HepG2 (cell line): ENCODE measurements at regions not wholly inside any gene's neighbourhood (a gene's known extent, or its start where the extent isn't known, plus 50 kb on each side); places are given as distances from the start of the nearest gene placed in this dataset.

Experiments
- AFF4 ChIP-seq: sonication (generic); formaldehyde crosslinking; IDR thresholded peaks from 2 replicates; pipeline ENCODE4 v1.4.0; 2020; ENCODE audit warnings: missing genetic modification reagents
- CBFB ChIP-seq: sonication (generic); formaldehyde crosslinking; IDR thresholded peaks from 2 replicates; pipeline ENCODE4 v1.4.0; 2020; ENCODE audit warnings: missing genetic modification reagents
- CREBL2 ChIP-seq: sonication (generic); formaldehyde crosslinking; IDR thresholded peaks from 2 replicates; pipeline ENCODE4 v1.8.1; 2023; ENCODE audit warnings: missing genetic modification reagents, mild to moderate bottlenecking, borderline replicate concordance
- DMAP1 ChIP-seq: IDR thresholded peaks from 2 replicates; pipeline ENCODE4 v1.6.1; 2016
- DNMT3B ChIP-seq: conservative IDR thresholded peaks from 2 replicates; pipeline ENCODE4 v1.6.1; 2016; ENCODE audit warnings: missing biosample characterization, control low read depth
- FLYWCH1 ChIP-seq: sonication (generic); formaldehyde crosslinking; IDR thresholded peaks from 2 replicates; pipeline ENCODE4 v1.8.1; 2023; ENCODE audit warnings: mild to moderate bottlenecking, missing genetic modification reagents
- MTF2 ChIP-seq: sonication (generic); formaldehyde crosslinking; IDR thresholded peaks from 2 replicates; pipeline ENCODE4 v1.5.0; 2020; ENCODE audit warnings: missing genetic modification reagents, borderline replicate concordance
- TEAD2 ChIP-seq: sonication (generic); formaldehyde crosslinking; IDR thresholded peaks from 2 replicates; pipeline ENCODE4 v1.9.0; 2021; ENCODE audit warnings: missing genetic modification reagents
- THAP7 ChIP-seq: sonication (generic); formaldehyde crosslinking; IDR thresholded peaks from 2 replicates; pipeline ENCODE4 v1.8.1; 2023; ENCODE audit warnings: mild to moderate bottlenecking, missing genetic modification reagents
- ZBTB46 ChIP-seq: sonication (generic); formaldehyde crosslinking; IDR thresholded peaks from 2 replicates; pipeline ENCODE4 v1.4.0; 2020; ENCODE audit warnings: mild to moderate bottlenecking, missing genetic modification reagents, borderline replicate concordance
- ZEB1 ChIP-seq: IDR thresholded peaks from 2 replicates; pipeline ENCODE4 v1.6.1; 2012; ENCODE audit warnings: mild to moderate bottlenecking, low read depth, inconsistent platforms; ENCODE audit not compliant: insufficient replicate concordance
- ZNF317 ChIP-seq: sonication (generic); formaldehyde crosslinking; IDR thresholded peaks from 2 replicates; pipeline ENCODE4 v1.5.0; 2020; ENCODE audit warnings: mild to moderate bottlenecking, missing genetic modification reagents
- ZNF512B ChIP-seq: sonication (generic); formaldehyde crosslinking; IDR thresholded peaks from 2 replicates; pipeline ENCODE4 v1.5.1; 2020; ENCODE audit warnings: missing genetic modification reagents, mild to moderate bottlenecking, borderline replicate concordance
- ZNF704 ChIP-seq: sonication (generic); formaldehyde crosslinking; IDR thresholded peaks from 2 replicates; pipeline ENCODE4 v1.8.1; 2023; ENCODE audit warnings: mild to moderate bottlenecking, inconsistent platforms, moderate library complexity, missing genetic modification reagents, borderline replicate concordance
- ZNF800 ChIP-seq: sonication (generic); formaldehyde crosslinking; IDR thresholded peaks from 2 replicates; pipeline ENCODE4 v1.4.0; 2020; ENCODE audit warnings: missing genetic modification reagents

GRCh38 chr14:32006263-32007110, 70.6 kb upstream of the ARHGAP5 start (continued):
- TF ChIP-seq AFF4 (CRISPR knock-in tag) (no peak), CBFB (CRISPR knock-in tag) (0 out of 2 replicates have a peak, but pooled peaks have one; percentile 33), CREBL2 (0 out of 2 replicates have a peak, but pooled peaks have one; percentile 19), ZNF317 (CRISPR knock-in tag) (peak; percentile 83; the same call in 1 of the 2 replicates), ZNF704 (CRISPR knock-in tag) (no peak), ZBTB46 (CRISPR knock-in tag) (peak; percentile 74; the same call in 1 of the 2 replicates), DNMT3B (CRISPR knock-in tag) (peak; percentile 93; the same call in 1 of the 2 replicates), ZNF800 (no peak), DMAP1 (CRISPR knock-in tag) (peak; percentile 50; the same call in 1 of the 2 replicates), MTF2 (CRISPR knock-in tag) (no peak), ZEB1 (no peak), THAP7 (CRISPR knock-in tag) (no peak), TEAD2 (CRISPR knock-in tag) (no peak), ZNF512B (CRISPR knock-in tag) (0 out of 2 replicates have a peak, but pooled peaks have one; percentile 34), FLYWCH1 (CRISPR knock-in tag) (no peak)
